ENCODE measurements at regions not wholly inside any gene's neighbourhood (a gene's known extent, or its start where the extent isn't known, plus 50 kb on each side); places are given as distances from the start of the nearest gene placed in this dataset.
"Not testable (repeated sequence)": the region's sequence is repeated elsewhere in the genome, so short reads cannot be mapped to it uniquely, and the experiment has no call there.

- no peak for DNase-seq (ENCODE audit: low read depth in 2 of 2)
Observed at GRCh38 chr9:75541734-75542133, 348.7 kb upstream of the PCSK5 start.

GRCh38 chr9:75544815-75545214 is 345.7 kb upstream of the PCSK5 start:
- no peak for DNase-seq (ENCODE audit: low read depth in 2 of 2)

- no peak for DNase-seq (ENCODE audit: low read depth in 2 of 2)
Observed at GRCh38 chr9:75545287-75545686, 345.2 kb upstream of the PCSK5 start.

- DNase-seq (ENCODE audit: low read depth in 2 of 2), result no peak
Observed at GRCh38 chr9:75548871-75549270, 341.6 kb upstream of the PCSK5 start.

GRCh38 chr9:75551861-75552260 is 338.6 kb upstream of the PCSK5 start:
- DNase-seq (ENCODE audit: low read depth in 2 of 2), result no peak

- DNase-seq (ENCODE audit: low read depth in 2 of 2), result no peak
Observed at GRCh38 chr9:75552941-75553340, 337.5 kb upstream of the PCSK5 start.

GRCh38 chr9:75566813-75567212 is 323.7 kb upstream of the PCSK5 start:
- DNase-seq (ENCODE audit: low read depth in 2 of 2), result not testable (repeated sequence)

- no peak for DNase-seq (ENCODE audit: low read depth in 2 of 2)
Observed at GRCh38 chr9:75570538-75570937, 319.9 kb upstream of the PCSK5 start.

- no peak for DNase-seq (ENCODE audit: low read depth in 2 of 2)
Observed at GRCh38 chr9:75574569-75574968, 315.9 kb upstream of the PCSK5 start.

- no peak for DNase-seq (ENCODE audit: low read depth in 2 of 2)
Observed at GRCh38 chr9:75582870-75583269, 307.6 kb upstream of the PCSK5 start.

GRCh38 chr9:75588808-75589207 is 301.7 kb upstream of the PCSK5 start:
- DNase-seq (ENCODE audit: low read depth in 2 of 2), result no peak

- DNase-seq (ENCODE audit: low read depth in 2 of 2), result no peak
Observed at GRCh38 chr9:75589497-75589896, 301.0 kb upstream of the PCSK5 start.

GRCh38 chr9:75591972-75592371 is 298.5 kb upstream of the PCSK5 start:
- DNase-seq (ENCODE audit: low read depth in 2 of 2), result no peak

GRCh38 chr9:75592586-75592985 is 297.9 kb upstream of the PCSK5 start:
- no peak for DNase-seq (ENCODE audit: low read depth in 2 of 2)

GRCh38 chr9:75593920-75594319 is 296.6 kb upstream of the PCSK5 start:
- DNase-seq (ENCODE audit: low read depth in 2 of 2), result no peak

GRCh38 chr9:75599126-75599525 is 291.3 kb upstream of the PCSK5 start:
- no peak for DNase-seq (ENCODE audit: low read depth in 2 of 2)

- no peak for DNase-seq (ENCODE audit: low read depth in 2 of 2)
Observed at GRCh38 chr9:75601280-75601679, 289.2 kb upstream of the PCSK5 start.

- DNase-seq (ENCODE audit: low read depth in 2 of 2), result no peak
Observed at GRCh38 chr9:75602060-75602459, 288.4 kb upstream of the PCSK5 start.

- DNase-seq (ENCODE audit: low read depth in 2 of 2), result no peak
Observed at GRCh38 chr9:75604661-75605060, 285.8 kb upstream of the PCSK5 start.

GRCh38 chr9:75607521-75607920 is 283.0 kb upstream of the PCSK5 start:
- no peak for DNase-seq (ENCODE audit: low read depth in 2 of 2)

GRCh38 chr9:75609401-75609800 is 281.1 kb upstream of the PCSK5 start:
- no peak for DNase-seq (ENCODE audit: low read depth in 2 of 2)

GRCh38 chr9:75610246-75610645 is 280.2 kb upstream of the PCSK5 start:
- no peak for DNase-seq (ENCODE audit: low read depth in 2 of 2)

GRCh38 chr9:75612205-75612604 is 278.3 kb upstream of the PCSK5 start:
- DNase-seq (ENCODE audit: low read depth in 2 of 2), result no peak

- DNase-seq (ENCODE audit: low read depth in 2 of 2), result no peak
Observed at GRCh38 chr9:75612754-75613153, 277.7 kb upstream of the PCSK5 start.

GRCh38 chr9:75615284-75615683 is 275.2 kb upstream of the PCSK5 start:
- DNase-seq (ENCODE audit: low read depth in 2 of 2), result no peak
